Ovary (tissue), 3 donors: ENCODE measurements at regions not wholly inside any gene's neighbourhood (a gene's known extent, or its start where the extent isn't known, plus 50 kb on each side); places are given as distances from the start of the nearest gene placed in this dataset.

Source experiments
- POLR2A ChIP-seq: fragments of 450-650 bp; IDR thresholded peaks from one replicate; pipeline ENCODE4 v1.6.1; 2017; ENCODE audit warnings: antibody characterized with exemption, mild to moderate bottlenecking, moderate library complexity
- TF ChIP-seq, protein P1 (sequence below), 3 donors: fragments of 450-650 bp in 2 of 3; fragments of 200-600 bp in 1 of 3; IDR thresholded peaks; one replicate each; pipeline versions ENCODE4 v1.5.1 to v1.8.0; 2016 to 2022; ENCODE audit warnings: antibody characterized with exemption in 3 of 3, mild to moderate bottlenecking in 1 of 3
- donor health status: DM: no; HTN: no; CAD: no.

DNA sequence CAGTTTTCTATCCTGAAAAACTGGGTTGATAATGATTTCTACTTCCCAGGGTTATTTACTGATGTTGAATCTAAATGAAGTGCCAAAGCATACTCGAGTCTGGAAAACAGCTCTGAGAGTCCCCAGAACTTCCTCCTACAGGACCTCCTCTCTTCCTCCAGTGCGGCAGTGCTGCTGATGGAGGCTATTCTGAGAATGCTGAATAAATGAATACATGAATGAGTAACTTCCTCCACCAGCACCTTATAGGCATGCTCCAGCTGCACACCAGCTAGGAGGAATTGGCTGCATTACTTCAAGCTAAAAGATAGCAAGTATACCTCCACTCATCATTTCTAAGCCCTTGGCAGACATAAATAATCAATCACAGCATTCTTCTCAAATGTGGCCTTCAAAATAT is 448.8 kb upstream of the CCDC196 start:
- no peak for TF ChIP-seq POLR2A
- TF ChIP-seq, protein P1, sequence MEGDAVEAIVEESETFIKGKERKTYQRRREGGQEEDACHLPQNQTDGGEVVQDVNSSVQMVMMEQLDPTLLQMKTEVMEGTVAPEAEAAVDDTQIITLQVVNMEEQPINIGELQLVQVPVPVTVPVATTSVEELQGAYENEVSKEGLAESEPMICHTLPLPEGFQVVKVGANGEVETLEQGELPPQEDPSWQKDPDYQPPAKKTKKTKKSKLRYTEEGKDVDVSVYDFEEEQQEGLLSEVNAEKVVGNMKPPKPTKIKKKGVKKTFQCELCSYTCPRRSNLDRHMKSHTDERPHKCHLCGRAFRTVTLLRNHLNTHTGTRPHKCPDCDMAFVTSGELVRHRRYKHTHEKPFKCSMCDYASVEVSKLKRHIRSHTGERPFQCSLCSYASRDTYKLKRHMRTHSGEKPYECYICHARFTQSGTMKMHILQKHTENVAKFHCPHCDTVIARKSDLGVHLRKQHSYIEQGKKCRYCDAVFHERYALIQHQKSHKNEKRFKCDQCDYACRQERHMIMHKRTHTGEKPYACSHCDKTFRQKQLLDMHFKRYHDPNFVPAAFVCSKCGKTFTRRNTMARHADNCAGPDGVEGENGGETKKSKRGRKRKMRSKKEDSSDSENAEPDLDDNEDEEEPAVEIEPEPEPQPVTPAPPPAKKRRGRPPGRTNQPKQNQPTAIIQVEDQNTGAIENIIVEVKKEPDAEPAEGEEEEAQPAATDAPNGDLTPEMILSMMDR (IDR thresholded peaks at IDR 0.05): no peak
